ENCODE measurements at regions not wholly inside any gene's neighbourhood (a gene's known extent, or its start where the extent isn't known, plus 50 kb on each side); places are given as distances from the start of the nearest gene placed in this dataset.

DNA sequence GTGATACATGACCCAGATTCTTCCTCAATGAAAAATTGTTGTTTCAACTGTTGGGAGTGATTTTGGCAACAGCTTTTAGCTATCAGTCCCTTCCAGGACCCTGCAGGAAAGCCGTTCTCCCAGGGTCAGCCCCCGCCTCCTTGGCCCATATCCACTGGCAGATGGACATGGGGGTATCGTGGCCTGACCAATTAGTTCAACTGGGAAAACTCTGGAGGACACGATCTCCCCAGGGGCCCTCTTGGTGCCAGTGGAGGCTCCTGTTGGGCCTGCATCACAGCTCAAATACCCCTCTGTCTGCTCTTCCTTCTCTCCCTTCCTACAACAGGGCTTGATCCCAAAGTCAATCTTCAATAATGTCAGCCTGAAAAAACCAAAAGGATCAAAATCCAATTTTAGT, 272.5 kb upstream of the B3GAT1 start:
- TF ChIP-seq RAD21 (IDR thresholded peaks at IDR 0.05; ENCODE audit: low read depth): no peak
- no peak for TF ChIP-seq EZH2 (IDR thresholded peaks at IDR 0.05)
- TF ChIP-seq, protein P1, sequence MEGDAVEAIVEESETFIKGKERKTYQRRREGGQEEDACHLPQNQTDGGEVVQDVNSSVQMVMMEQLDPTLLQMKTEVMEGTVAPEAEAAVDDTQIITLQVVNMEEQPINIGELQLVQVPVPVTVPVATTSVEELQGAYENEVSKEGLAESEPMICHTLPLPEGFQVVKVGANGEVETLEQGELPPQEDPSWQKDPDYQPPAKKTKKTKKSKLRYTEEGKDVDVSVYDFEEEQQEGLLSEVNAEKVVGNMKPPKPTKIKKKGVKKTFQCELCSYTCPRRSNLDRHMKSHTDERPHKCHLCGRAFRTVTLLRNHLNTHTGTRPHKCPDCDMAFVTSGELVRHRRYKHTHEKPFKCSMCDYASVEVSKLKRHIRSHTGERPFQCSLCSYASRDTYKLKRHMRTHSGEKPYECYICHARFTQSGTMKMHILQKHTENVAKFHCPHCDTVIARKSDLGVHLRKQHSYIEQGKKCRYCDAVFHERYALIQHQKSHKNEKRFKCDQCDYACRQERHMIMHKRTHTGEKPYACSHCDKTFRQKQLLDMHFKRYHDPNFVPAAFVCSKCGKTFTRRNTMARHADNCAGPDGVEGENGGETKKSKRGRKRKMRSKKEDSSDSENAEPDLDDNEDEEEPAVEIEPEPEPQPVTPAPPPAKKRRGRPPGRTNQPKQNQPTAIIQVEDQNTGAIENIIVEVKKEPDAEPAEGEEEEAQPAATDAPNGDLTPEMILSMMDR (IDR thresholded peaks at IDR 0.05 in 2 of 3, conservative IDR thresholded peaks at IDR 0.05 in 1 of 3; ENCODE audit: borderline replicate concordance in 1 of 3, insufficient read depth in 1 of 3, low read depth in 2 of 3, low read length in 2 of 3): no peak
- no peak for TF ChIP-seq JUND (IDR thresholded peaks at IDR 0.05)
- TF ChIP-seq FOSL1 (IDR thresholded peaks at IDR 0.05; ENCODE audit: low read depth): no peak
- no peak for TF ChIP-seq ZFX (IDR thresholded peaks at IDR 0.05)
- no peak for TF ChIP-seq CEBPB (IDR thresholded peaks at IDR 0.05; ENCODE audit: low read depth)
- TF ChIP-seq POLR2A (IDR thresholded peaks at IDR 0.05; ENCODE audit: borderline replicate concordance, extremely low read depth, insufficient read depth, insufficient read length): no peak
- no peak for TF ChIP-seq CBX3 (IDR thresholded peaks at IDR 0.05; ENCODE audit: low read depth)
- no peak for TF ChIP-seq EZH2phosphoT487 (IDR thresholded peaks at IDR 0.05; ENCODE audit: borderline replicate concordance)

Measured in HCT116 (cell line).